Epithelial cell of proximal tubule (primary cell): ENCODE measurements at regions not wholly inside any gene's neighbourhood (a gene's known extent, or its start where the extent isn't known, plus 50 kb on each side); places are given as distances from the start of the nearest gene placed in this dataset.

Experiments
- DNase-seq: peaks from one replicate; pipeline ENCODE4 v3.0.0-alpha.2; 2011; ENCODE audit warnings: low read depth
- H3K4me3 ChIP-seq: 2 replicates; pipeline ENCODE4 v1.5.1; 2011; ENCODE audit warnings: low read depth, mild to moderate bottlenecking, low read length
- TF ChIP-seq, protein P1 (sequence below): conservative IDR thresholded peaks from 2 replicates; pipeline ENCODE4 v1.5.1; 2012; ENCODE audit warnings: low read depth, mild to moderate bottlenecking, low read length

GRCh38 chr4:4913628-4914027, 54.2 kb downstream of the MSX1 start:
- no peak for DNase-seq
- no peak overlapping the region for H3K4me3 ChIP-seq
- TF ChIP-seq, protein P1, sequence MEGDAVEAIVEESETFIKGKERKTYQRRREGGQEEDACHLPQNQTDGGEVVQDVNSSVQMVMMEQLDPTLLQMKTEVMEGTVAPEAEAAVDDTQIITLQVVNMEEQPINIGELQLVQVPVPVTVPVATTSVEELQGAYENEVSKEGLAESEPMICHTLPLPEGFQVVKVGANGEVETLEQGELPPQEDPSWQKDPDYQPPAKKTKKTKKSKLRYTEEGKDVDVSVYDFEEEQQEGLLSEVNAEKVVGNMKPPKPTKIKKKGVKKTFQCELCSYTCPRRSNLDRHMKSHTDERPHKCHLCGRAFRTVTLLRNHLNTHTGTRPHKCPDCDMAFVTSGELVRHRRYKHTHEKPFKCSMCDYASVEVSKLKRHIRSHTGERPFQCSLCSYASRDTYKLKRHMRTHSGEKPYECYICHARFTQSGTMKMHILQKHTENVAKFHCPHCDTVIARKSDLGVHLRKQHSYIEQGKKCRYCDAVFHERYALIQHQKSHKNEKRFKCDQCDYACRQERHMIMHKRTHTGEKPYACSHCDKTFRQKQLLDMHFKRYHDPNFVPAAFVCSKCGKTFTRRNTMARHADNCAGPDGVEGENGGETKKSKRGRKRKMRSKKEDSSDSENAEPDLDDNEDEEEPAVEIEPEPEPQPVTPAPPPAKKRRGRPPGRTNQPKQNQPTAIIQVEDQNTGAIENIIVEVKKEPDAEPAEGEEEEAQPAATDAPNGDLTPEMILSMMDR, result no peak

DNA sequence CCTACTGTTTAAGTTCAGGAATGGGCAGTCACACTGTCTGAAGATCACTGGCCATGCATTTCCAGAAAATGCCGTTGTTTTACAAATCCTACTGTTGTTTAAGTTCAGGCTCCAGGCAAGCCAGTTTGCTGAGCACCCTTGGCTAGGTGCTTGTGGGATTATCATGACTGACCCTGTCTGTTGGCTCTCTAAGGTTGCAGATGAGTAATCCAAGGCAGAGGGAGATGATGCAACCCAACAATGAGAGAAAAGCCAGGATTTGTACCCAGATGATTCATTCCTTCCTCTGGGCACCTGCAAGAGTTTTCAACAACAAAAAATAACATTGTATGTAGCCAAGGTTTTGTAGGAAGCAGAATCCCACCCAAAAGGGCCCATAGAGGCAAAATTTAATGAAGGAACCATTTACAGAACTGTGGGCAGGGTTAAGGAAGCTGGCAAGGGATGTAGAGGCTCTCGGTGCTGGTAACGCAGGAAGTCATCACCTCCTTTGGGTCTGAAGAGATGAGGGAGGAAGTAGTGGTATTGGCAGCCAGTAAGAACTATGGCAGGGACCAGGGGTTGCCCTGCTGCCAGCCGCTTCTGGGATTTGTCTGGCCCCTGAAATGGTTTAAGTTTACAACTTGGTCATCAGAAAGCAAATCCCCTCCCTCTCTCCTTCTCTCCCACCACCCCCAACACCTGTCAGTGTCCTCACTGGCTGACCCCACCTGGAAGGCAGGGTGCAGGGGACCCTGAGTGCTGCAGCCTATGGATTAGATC, 54.8 kb downstream of the MSX1 start:
- H3K4me3 ChIP-seq, result no peak overlapping the region
- TF ChIP-seq, protein P1, result no peak
- DNase-seq, result no peak

- no peak for DNase-seq
- TF ChIP-seq, protein P1, result no peak
These were observed 55.7 kb downstream of the MSX1 start for GRCh38 chr4:4914965-4915845.

GRCh38 chr4:4918067-4918466, 58.6 kb downstream of the MSX1 start:
- no peak overlapping the region for H3K4me3 ChIP-seq
- TF ChIP-seq, protein P1, result no peak
- DNase-seq, result no peak

More at GRCh38 chr4:4914965-4915845, 55.7 kb downstream of the MSX1 start:
- H3K4me3 ChIP-seq, result no peak overlapping the region

- no peak overlapping the region for H3K4me3 ChIP-seq
- TF ChIP-seq, protein P1, result no peak
- DNase-seq, result no peak
These were observed 60.5 kb downstream of the MSX1 start for GRCh38 chr4:4919927-4920326.

DNA sequence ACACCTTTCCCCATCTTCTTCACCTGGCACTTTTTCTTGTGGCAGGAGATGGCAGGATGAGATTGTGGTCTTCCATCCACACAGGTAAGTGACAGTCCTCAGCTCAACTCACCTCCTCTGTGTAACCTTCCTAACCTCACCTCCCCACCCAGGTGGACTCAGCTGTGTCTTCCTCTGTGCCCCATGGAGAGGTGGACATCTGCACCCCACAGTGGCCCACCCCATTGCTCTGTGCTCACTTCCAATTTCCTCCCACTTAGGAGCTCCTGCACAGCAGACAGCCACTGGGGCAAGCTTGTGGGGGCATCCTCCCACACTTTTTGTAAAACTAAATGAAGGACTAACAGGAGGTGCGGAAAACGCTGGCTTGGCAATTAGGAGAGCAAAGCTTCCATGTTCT, 61.6 kb downstream of the MSX1 start:
- TF ChIP-seq, protein P1, result no peak
- DNase-seq, result no peak
- no peak overlapping the region for H3K4me3 ChIP-seq
